Sigmoid colon (tissue), 6 donors: ENCODE measurements at regions not wholly inside any gene's neighbourhood (a gene's known extent, or its start where the extent isn't known, plus 50 kb on each side); places are given as distances from the start of the nearest gene placed in this dataset.

ENCODE experiments used
- DNase-seq: peaks from one replicate; pipeline ENCODE4 v3.0.0-alpha.2; 2019
- H3K27ac ChIP-seq, 4 donors: fragments of 200-600 bp; sonication (generic); one replicate each; pipeline ENCODE4 v1.5.1; 2016 to 2019; ENCODE audit warnings: mild to moderate bottlenecking in 1 of 4
- H3K27me3 ChIP-seq, 3 donors: fragments of 200-600 bp; sonication (generic); one replicate each; pipeline ENCODE4 v1.5.1; 2019; ENCODE audit warnings: mild to moderate bottlenecking in 1 of 3
- H3K36me3 ChIP-seq, 4 donors: fragments of 200-600 bp; sonication (generic); one replicate each; pipeline ENCODE4 v1.5.1; 2016 to 2019
- H3K4me1 ChIP-seq, 4 donors: fragments of 200-600 bp; sonication (generic); one replicate each; pipeline ENCODE4 v1.5.1; 2017 to 2019
- H3K4me3 ChIP-seq, 4 donors: fragments of 200-600 bp; sonication (generic); one replicate each; pipeline ENCODE4 v1.5.1; 2017 to 2019; ENCODE audit warnings: mild to moderate bottlenecking in 2 of 4, moderate library complexity in 1 of 4
- H3K9me3 ChIP-seq, 4 donors: fragments of 200-600 bp in 3 of 4; sonication (generic) in 3 of 4; one replicate each; pipeline versions ENCODE4 v1.5.1 to v1.6.1; 2013 to 2019
- CTCF ChIP-seq, 4 experiments: fragments of 450-650 bp in 3 of 4; fragments of 200-600 bp in 1 of 4; IDR thresholded peaks; one replicate each; pipeline ENCODE4 v1.5.1; 2016 to 2019; ENCODE audit warnings: antibody characterized with exemption in 4 of 4, mild to moderate bottlenecking in 3 of 4, moderate library complexity in 2 of 4
- EP300 ChIP-seq, 4 donors: sonication (generic); formaldehyde crosslinking; IDR thresholded peaks; one replicate each; pipeline ENCODE4 v1.6.1; 2017; ENCODE audit warnings: antibody characterized with exemption in 4 of 4
- POLR2A ChIP-seq, 2 donors: fragments of 450-650 bp; IDR thresholded peaks; one replicate each; pipeline ENCODE4 v1.6.1; 2016; ENCODE audit warnings: antibody characterized with exemption in 2 of 2, mild to moderate bottlenecking in 2 of 2, moderate library complexity in 2 of 2
- POLR2AphosphoS5 ChIP-seq, 4 donors: sonication (generic); formaldehyde crosslinking; IDR thresholded peaks; one replicate each; pipeline ENCODE4 v1.6.1; 2017; ENCODE audit warnings: antibody characterized with exemption in 4 of 4
- WGBS, 2 donors: extraction: QIAGEN DNeasy Blood & Tissue Kit; methylation state at CpG; one replicate each; pipeline ENCODE4 v1.1.7; 2013; 5-methylcytosine and 5-hydroxymethylcytosine counted together
- intact Hi-C: fragments of 100-400 bp; cut with DNase I; formaldehyde crosslinking; loops from one replicate; pipeline ENCODE4 v1.15.1; 2023
- donor health status: healthy with polysubstance abuse.
- donor health status: healthy.

DNA sequence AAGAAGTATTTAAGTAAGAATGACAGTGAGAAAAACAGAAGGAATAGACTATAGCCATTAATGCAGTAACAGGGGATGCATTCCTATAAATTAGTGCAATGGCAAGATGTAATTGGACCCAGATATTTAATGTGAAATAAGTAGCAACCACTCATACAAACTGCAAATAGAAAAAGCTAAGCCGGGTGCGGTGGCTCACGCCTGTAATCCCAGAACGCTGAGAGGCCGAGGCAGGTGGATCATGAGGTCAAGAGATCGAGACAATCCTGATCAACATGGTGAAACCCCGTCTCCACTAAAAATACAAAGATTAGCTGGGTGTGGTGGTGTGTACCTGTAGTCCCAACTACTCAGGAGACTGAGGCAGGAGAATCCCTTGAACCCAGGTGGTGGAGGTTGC, 845.8 kb downstream of the PDHA2 start:
- intact Hi-C loops = no loop called here
- WGBS, 2 donors = 91 to 92% methylated on average over 7 of the region's 7 CpGs
- no peaks in the 10 kb centered on the region for H3K9me3 ChIP-seq
- no peak for TF ChIP-seq POLR2A (IDR thresholded peaks at IDR 0.05)
- no peak for TF ChIP-seq POLR2AphosphoS5 (IDR thresholded peaks at IDR 0.05)
- TF ChIP-seq CTCF (IDR thresholded peaks at IDR 0.05) = no peak
- no peak for TF ChIP-seq EP300 (IDR thresholded peaks at IDR 0.05)
- no peak overlapping the region for H3K27ac ChIP-seq
- no peaks in the 10 kb centered on the region for H3K4me1 ChIP-seq
- no peaks in the 10 kb centered on the region for H3K27me3 ChIP-seq
- no peaks in the 10 kb centered on the region for H3K36me3 ChIP-seq
- no peak for DNase-seq
- H3K4me3 ChIP-seq = no peak overlapping the region

GRCh38 chr4:96691521-96691920, 851.6 kb downstream of the PDHA2 start:
- Histone ChIP-seq H3K27me3 (no peaks in the 10 kb centered on the region), H3K27ac (no peak overlapping the region), H3K4me1 (no peaks in the 10 kb centered on the region), H3K9me3 (no peaks in the 10 kb centered on the region), H3K36me3 (no peaks in the 10 kb centered on the region), H3K4me3 (no peak overlapping the region)
- intact Hi-C loops = no loop called here
- WGBS, 2 donors = 85 to 91% methylated on average over 5 of the region's 5 CpGs
- TF ChIP-seq EP300 (IDR thresholded peaks at IDR 0.05) = no peak
- no peak for TF ChIP-seq POLR2A (IDR thresholded peaks at IDR 0.05)
- no peak for TF ChIP-seq POLR2AphosphoS5 (IDR thresholded peaks at IDR 0.05)
- no peak for TF ChIP-seq CTCF (IDR thresholded peaks at IDR 0.05)
- DNase-seq = no peak

DNA sequence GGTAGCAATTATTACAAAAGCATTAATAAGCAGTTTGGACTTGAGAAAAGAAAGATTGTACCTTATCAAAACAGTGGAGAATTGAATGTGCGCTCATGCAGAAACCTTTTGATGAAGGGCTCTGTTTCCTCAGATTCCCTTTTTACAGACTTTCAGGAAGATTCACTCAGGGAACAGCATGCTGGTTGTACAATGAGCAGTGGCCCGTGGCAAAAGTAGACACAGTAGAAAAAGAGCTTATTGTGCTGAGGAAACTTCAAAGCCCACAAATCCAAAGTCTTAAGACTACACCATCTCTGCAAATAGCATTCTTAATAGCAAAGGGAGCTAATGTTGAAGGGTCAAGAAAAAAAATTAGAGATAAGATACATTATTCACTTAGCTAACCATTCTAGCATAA, 858.9 kb downstream of the PDHA2 start:
- TF ChIP-seq POLR2A (IDR thresholded peaks at IDR 0.05) (no peak), POLR2AphosphoS5 (IDR thresholded peaks at IDR 0.05) (no peak), CTCF (IDR thresholded peaks at IDR 0.05) (no peak), EP300 (IDR thresholded peaks at IDR 0.05) (no peak)
- H3K4me3 ChIP-seq = no peak overlapping the region
- no peaks in the 10 kb centered on the region for H3K4me1 ChIP-seq
- intact Hi-C loops = no loop called here
- H3K36me3 ChIP-seq = no peaks in the 10 kb centered on the region
- no peaks in the 10 kb centered on the region for H3K27me3 ChIP-seq
- WGBS, 2 donors = 68 to 79% methylated on average over 2 of the region's 2 CpGs
- DNase-seq = no peak
- no peak overlapping the region for H3K27ac ChIP-seq
- no peaks in the 10 kb centered on the region for H3K9me3 ChIP-seq

DNA sequence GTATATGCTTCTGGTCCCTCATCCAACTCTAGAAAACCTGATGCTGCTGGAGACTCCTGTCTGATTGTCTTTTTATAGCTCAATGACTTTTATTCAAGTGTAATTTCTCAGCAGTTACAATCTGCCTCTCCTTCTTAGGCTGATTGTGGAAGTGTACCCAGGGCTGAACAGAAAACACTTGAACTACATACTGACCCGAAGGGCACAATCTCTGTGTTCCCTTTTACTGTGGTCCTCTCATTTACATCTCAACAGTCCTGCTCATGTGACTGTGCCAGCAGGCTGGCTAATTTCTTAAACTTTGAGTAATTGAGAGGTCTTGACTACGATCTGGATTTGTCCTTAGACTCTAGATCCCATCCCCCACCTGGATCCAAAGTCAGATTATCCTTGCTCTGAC, 863.4 kb downstream of the PDHA2 start:
- no peak for TF ChIP-seq POLR2A (IDR thresholded peaks at IDR 0.05)
- TF ChIP-seq CTCF (IDR thresholded peaks at IDR 0.05) = no peak
- TF ChIP-seq POLR2AphosphoS5 (IDR thresholded peaks at IDR 0.05) = no peak
- TF ChIP-seq EP300 (IDR thresholded peaks at IDR 0.05) = no peak
- no peak overlapping the region for H3K27ac ChIP-seq
- no peaks in the 10 kb centered on the region for H3K9me3 ChIP-seq
- no peak for DNase-seq
- H3K4me1 ChIP-seq = no peaks in the 10 kb centered on the region
- H3K4me3 ChIP-seq = no peak overlapping the region
- no peaks in the 10 kb centered on the region for H3K27me3 ChIP-seq
- intact Hi-C loops = no loop called here
- H3K36me3 ChIP-seq = no peaks in the 10 kb centered on the region
- 53 to 68% methylated on average over 2 of the region's 2 CpGs for WGBS, 2 donors

- intact Hi-C loops = no loop called here
- Histone ChIP-seq H3K27me3 (no peaks in the 10 kb centered on the region), H3K9me3 (no peaks in the 10 kb centered on the region), H3K4me3 (no peak overlapping the region), H3K27ac (no peak overlapping the region), H3K36me3 (no peaks in the 10 kb centered on the region), H3K4me1 (no peaks in the 10 kb centered on the region)
- no peak for DNase-seq
- 59 to 86% methylated on average over 1 of the region's 1 CpG for WGBS, 2 donors
- no peak for TF ChIP-seq POLR2AphosphoS5 (IDR thresholded peaks at IDR 0.05)
- no peak for TF ChIP-seq CTCF (IDR thresholded peaks at IDR 0.05)
- no peak for TF ChIP-seq POLR2A (IDR thresholded peaks at IDR 0.05)
- no peak for TF ChIP-seq EP300 (IDR thresholded peaks at IDR 0.05)
Observed at GRCh38 chr4:96708766-96709165, 868.9 kb downstream of the PDHA2 start.
